CD14-positive monocyte (primary cell): ENCODE measurements at regions not wholly inside any gene's neighbourhood (a gene's known extent, or its start where the extent isn't known, plus 50 kb on each side); places are given as distances from the start of the nearest gene placed in this dataset.

Experiments
- DNase-seq, 3 donors: peaks; one replicate each; pipeline ENCODE4 v3.0.0-alpha.2; 2011 to 2022
- H2AFZ ChIP-seq: 2 replicates; pipeline ENCODE4 v1.6.0; 2012; ENCODE audit warnings: mild to moderate bottlenecking, low read depth, low read length, inconsistent platforms; ENCODE audit not compliant: insufficient read depth, poor library complexity, severe bottlenecking
- H3K27ac ChIP-seq, 2 donors: 1 replicate in 1 of 2; 2 replicates in 1 of 2; pipeline ENCODE4 v1.5.1; 2012 to 2013; ENCODE audit warnings: low read length in 2 of 2, control low read depth in 1 of 2, inconsistent platforms in 1 of 2, low read depth in 1 of 2, mild to moderate bottlenecking in 1 of 2
- H3K27me3 ChIP-seq, 2 donors: one replicate each; pipeline versions ENCODE4 v1.6.0 to v1.6.1; 2011 to 2013; ENCODE audit warnings: low read length in 2 of 2; ENCODE audit not compliant: control insufficient read depth in 2 of 2, insufficient read depth in 2 of 2
- H3K36me3 ChIP-seq, 2 donors: replicated peaks in 1 of 2; 1 replicate in 1 of 2; 2 replicates in 1 of 2; pipeline versions ENCODE4 v1.5.1 to v1.6.1; 2012 to 2013; ENCODE audit warnings: low read length in 2 of 2, control low read depth in 1 of 2, inconsistent platforms in 1 of 2, mild to moderate bottlenecking in 1 of 2; ENCODE audit not compliant: insufficient read depth in 2 of 2, control insufficient read depth in 1 of 2
- H3K4me1 ChIP-seq, 2 donors: 1 replicate in 1 of 2; 2 replicates in 1 of 2; pipeline versions ENCODE4 v1.5.1 to v1.6.1; 2012 to 2013; ENCODE audit warnings: low read length in 2 of 2, control low read depth in 1 of 2, inconsistent platforms in 1 of 2, mild to moderate bottlenecking in 1 of 2, moderate library complexity in 1 of 2; ENCODE audit not compliant: insufficient read depth in 2 of 2, control insufficient read depth in 1 of 2
- H3K4me2 ChIP-seq: replicated peaks from 2 replicates; pipeline ENCODE3; 2012; ENCODE audit warnings: low read length, moderate library complexity, mild to moderate bottlenecking; ENCODE audit not compliant: poor library complexity, severe bottlenecking; ENCODE audit errors: extremely low read depth
- H3K4me3 ChIP-seq, 3 experiments: fragments of 200-600 bp in 1 of 3; sonication (generic) in 1 of 3; replicated peaks in 1 of 3; 1 replicate in 2 of 3; 2 replicates in 1 of 3; pipeline ENCODE4 v1.5.1; 2011 to 2013; ENCODE audit warnings: low read length in 3 of 3, mild to moderate bottlenecking in 3 of 3, control low read depth in 2 of 3, low read depth in 2 of 3, inconsistent platforms in 1 of 3, moderate library complexity in 1 of 3
- H3K79me2 ChIP-seq: 2 replicates; pipeline ENCODE4 v1.6.0; 2012; ENCODE audit warnings: mild to moderate bottlenecking, control low read depth, inconsistent platforms, low read length, moderate library complexity; ENCODE audit not compliant: insufficient read depth
- H3K9ac ChIP-seq: 2 replicates; pipeline ENCODE4 v1.6.0; 2017; ENCODE audit warnings: low read length, mild to moderate bottlenecking; ENCODE audit not compliant: insufficient read depth, poor library complexity, severe bottlenecking
- H3K9me3 ChIP-seq, 2 donors: replicated peaks in 1 of 2; 1 replicate in 1 of 2; 2 replicates in 1 of 2; pipeline versions ENCODE4 v1.5.1 to v1.6.1; 2012 to 2013; ENCODE audit warnings: low read length in 2 of 2, control low read depth in 1 of 2; ENCODE audit not compliant: control insufficient read depth in 1 of 2, insufficient read depth in 1 of 2
- H4K20me1 ChIP-seq: 2 replicates; pipeline ENCODE4 v1.6.0; 2012; ENCODE audit warnings: mild to moderate bottlenecking, low read length, control low read depth, moderate library complexity; ENCODE audit not compliant: insufficient read depth
- H3K27ac Mint-ChIP-seq, 7 donors: one replicate each; pipeline ENCODE4 v1.8.0; 2020; ENCODE audit warnings: mild to moderate bottlenecking in 7 of 7, mixed read lengths in 7 of 7, moderate library complexity in 6 of 7, inconsistent platforms in 2 of 7
- H3K27me3 Mint-ChIP-seq, 3 donors: one replicate each; pipeline ENCODE4 v1.8.0; 2021 to 2022; ENCODE audit warnings: low read depth in 3 of 3, mild to moderate bottlenecking in 3 of 3, mixed read lengths in 3 of 3, moderate library complexity in 3 of 3, inconsistent platforms in 1 of 3
- H3K36me3 Mint-ChIP-seq, 2 donors: one replicate each; pipeline ENCODE4 v1.8.0; 2020; ENCODE audit warnings: mixed read lengths in 2 of 2, inconsistent platforms in 1 of 2, mild to moderate bottlenecking in 1 of 2
- H3K4me1 Mint-ChIP-seq: one replicate; pipeline ENCODE4 v1.8.0; 2020; ENCODE audit warnings: mild to moderate bottlenecking, mixed read lengths
- H3K4me3 Mint-ChIP-seq, 2 donors: one replicate each; pipeline ENCODE4 v1.8.0; 2020; ENCODE audit warnings: mild to moderate bottlenecking in 2 of 2, mixed read lengths in 2 of 2, moderate library complexity in 1 of 2
- H3K9me3 Mint-ChIP-seq, 7 donors: one replicate each; pipeline ENCODE4 v1.8.0; 2020 to 2022; ENCODE audit warnings: mixed read lengths in 7 of 7, mild to moderate bottlenecking in 6 of 7, moderate library complexity in 6 of 7, inconsistent platforms in 2 of 7
- CTCF ChIP-seq: fragments of 200-600 bp; IDR thresholded peaks from one replicate; pipeline ENCODE4 v1.8.0; 2022; ENCODE audit warnings: antibody characterized with exemption, mild to moderate bottlenecking
- WGBS: methylation state at CpG from one replicate; pipeline ENCODE4 v1.1.5; 2013; ENCODE audit warnings: missing lambda C conversion rate; ENCODE audit not compliant: insufficient coverage; 5-methylcytosine and 5-hydroxymethylcytosine counted together
- intact Hi-C, 2 donors: fragments of 100-400 bp; cut with micrococcal nuclease; formaldehyde crosslinking; loops; one replicate each; pipeline versions ENCODE4 v1.15.0 to v1.15.1; 2023

- Histone ChIP-seq H2AFZ (no peak overlapping the region), H3K4me3 (no peak overlapping the region), H3K36me3 (no peaks in the 10 kb centered on the region), H3K79me2 (no peaks in the 10 kb centered on the region), H3K27ac (no peak overlapping the region), H4K20me1 (no peaks in the 10 kb centered on the region), H3K9me3 (peaks cover 22 to 42% of the 10 kb centered on the region in 2 donors), H3K4me2 (no peak overlapping the region), H3K9ac (no peak overlapping the region), H3K4me1 (no peaks in the 10 kb centered on the region), H3K27me3 (no peaks in the 10 kb centered on the region)
- TF ChIP-seq CTCF, result no peak
- Mint-ChIP-seq H3K4me3 (no peak overlapping the region), H3K9me3 (peaks cover 14 to 29% (median 23%) of the 10 kb centered on the region in 7 donors), H3K36me3 (no peaks in the 10 kb centered on the region), H3K4me1 (no peaks in the 10 kb centered on the region), H3K27ac (no peak overlapping the region), H3K27me3 (no peaks in the 10 kb centered on the region)
- intact Hi-C loops, result no loop called here
- no peak for DNase-seq
- no CpG with 5 or more reads among the region's 1 CpG for WGBS
These were observed 256.8 kb upstream of the GRAMD2B start for GRCh38 chr5:126166368-126166767.

GRCh38 chr5:126168785-126169184, 254.4 kb upstream of the GRAMD2B start:
- Histone ChIP-seq H3K36me3 (no peaks in the 10 kb centered on the region), H3K4me3 (no peak overlapping the region), H3K9ac (no peak overlapping the region), H3K9me3 (peaks cover 41 to 58% of the 10 kb centered on the region in 2 donors), H3K27ac (no peak overlapping the region), H3K27me3 (no peaks in the 10 kb centered on the region), H4K20me1 (no peaks in the 10 kb centered on the region), H3K79me2 (no peaks in the 10 kb centered on the region), H3K4me2 (no peak overlapping the region), H2AFZ (no peak overlapping the region), H3K4me1 (no peaks in the 10 kb centered on the region)
- no peak for TF ChIP-seq CTCF
- Mint-ChIP-seq H3K4me1 (no peaks in the 10 kb centered on the region), H3K27ac (no peak overlapping the region), H3K4me3 (no peak overlapping the region), H3K27me3 (no peaks in the 10 kb centered on the region), H3K36me3 (no peaks in the 10 kb centered on the region), H3K9me3 (peaks cover 21 to 38% (median 33%) of the 10 kb centered on the region in 7 donors)
- 67% methylated on average over 1 of the region's 1 CpG for WGBS
- intact Hi-C loops, result no loop called here
- DNase-seq, result no peak
